H9 (cell line): ENCODE measurements at regions not wholly inside any gene's neighbourhood (a gene's known extent, or its start where the extent isn't known, plus 50 kb on each side); places are given as distances from the start of the nearest gene placed in this dataset.
A peak's percentile ranks its signal among the peaks of the same experiment; 100 is the strongest.

Source experiments
- DNase-seq: peaks from one replicate; pipeline ENCODE4 v3.0.0-alpha.2; 2017
- H2AFZ ChIP-seq: one replicate; pipeline ENCODE4 v1.6.1; 2013; ENCODE audit warnings: mild to moderate bottlenecking, low read length, control low read depth, moderate library complexity
- H2AK5ac ChIP-seq: 2 replicates; pipeline ENCODE4 v1.6.1; 2013; ENCODE audit warnings: low read length, control low read depth, mixed read lengths; ENCODE audit not compliant: insufficient read length
- H2BK120ac ChIP-seq: one replicate; pipeline ENCODE4 v1.6.1; 2013; ENCODE audit warnings: low read depth, mild to moderate bottlenecking, low read length, control low read depth, inconsistent platforms; ENCODE audit not compliant: poor library complexity, severe bottlenecking
- H2BK12ac ChIP-seq: 2 replicates; pipeline ENCODE4 v1.6.1; 2013; ENCODE audit warnings: low read length, control low read depth, mixed read lengths, low read depth; ENCODE audit not compliant: insufficient read length
- H2BK15ac ChIP-seq: 2 replicates; pipeline ENCODE4 v1.6.1; 2013; ENCODE audit warnings: low read depth, low read length, control low read depth
- H2BK20ac ChIP-seq: one replicate; pipeline ENCODE4 v1.6.1; 2013; ENCODE audit warnings: low read depth, mild to moderate bottlenecking, low read length, control low read depth, inconsistent platforms; ENCODE audit not compliant: poor library complexity, severe bottlenecking
- H2BK5ac ChIP-seq: 2 replicates; pipeline ENCODE4 v1.6.1; 2013; ENCODE audit warnings: low read length, control low read depth, mixed read lengths; ENCODE audit not compliant: insufficient read length
- H3K14ac ChIP-seq: 2 replicates; pipeline ENCODE4 v1.6.1; 2013; ENCODE audit warnings: low read length, control low read depth; ENCODE audit not compliant: insufficient read depth
- H3K18ac ChIP-seq: 2 replicates; pipeline ENCODE4 v1.6.1; 2013; ENCODE audit warnings: low read depth, mild to moderate bottlenecking, mixed read lengths, low read length, control low read depth; ENCODE audit not compliant: insufficient read length
- H3K23ac ChIP-seq: 2 replicates; pipeline ENCODE4 v1.6.1; 2013; ENCODE audit warnings: low read length, control low read depth, mixed read lengths, low read depth; ENCODE audit not compliant: insufficient read length
- H3K23me2 ChIP-seq: 2 replicates; pipeline ENCODE4 v1.6.1; 2013; ENCODE audit warnings: low read depth, mild to moderate bottlenecking, mixed read lengths, low read length, control low read depth; ENCODE audit not compliant: insufficient read length, poor library complexity, severe bottlenecking
- H3K27ac ChIP-seq: 2 replicates; pipeline ENCODE4 v1.5.1; 2013; ENCODE audit warnings: low read length, control low read depth, mixed read lengths, low read depth; ENCODE audit not compliant: insufficient read length
- H3K27me3 ChIP-seq: 2 replicates; pipeline ENCODE4 v1.6.1; 2013; ENCODE audit warnings: low read length, control low read depth, inconsistent platforms; ENCODE audit not compliant: insufficient read depth
- H3K4ac ChIP-seq: 2 replicates; pipeline ENCODE4 v1.6.1; 2013; ENCODE audit warnings: low read depth, mild to moderate bottlenecking, control low read depth, inconsistent platforms, low read length, moderate library complexity
- H3K4me1 ChIP-seq: 2 replicates; pipeline ENCODE4 v1.6.1; 2013; ENCODE audit warnings: low read length, control low read depth, inconsistent platforms; ENCODE audit not compliant: insufficient read depth
- H3K4me2 ChIP-seq: 2 replicates; pipeline ENCODE4 v1.6.1; 2013; ENCODE audit warnings: low read length, control low read depth, mixed read lengths; ENCODE audit not compliant: insufficient read length, insufficient read depth
- H3K56ac ChIP-seq: 2 replicates; pipeline ENCODE4 v1.6.1; 2013; ENCODE audit warnings: low read depth, mild to moderate bottlenecking, mixed read lengths, low read length, control low read depth; ENCODE audit not compliant: insufficient read length
- H3K79me1 ChIP-seq: 2 replicates; pipeline ENCODE4 v1.6.1; 2013; ENCODE audit warnings: low read depth, mild to moderate bottlenecking, moderate library complexity, low read length, control low read depth, inconsistent platforms; ENCODE audit not compliant: insufficient read depth, poor library complexity, severe bottlenecking
- H3K79me2 ChIP-seq: 2 replicates; pipeline ENCODE4 v1.6.1; 2013; ENCODE audit warnings: low read length, control low read depth, inconsistent platforms; ENCODE audit not compliant: insufficient read depth
- H3K9ac ChIP-seq: 2 replicates; pipeline ENCODE4 v1.6.1; 2013; ENCODE audit warnings: low read length, control low read depth, mixed read lengths; ENCODE audit not compliant: insufficient read length; ENCODE audit errors: extremely low read depth
- H3K9me3 ChIP-seq: one replicate; pipeline ENCODE4 v1.6.1; 2013; ENCODE audit warnings: low read depth, low read length, inconsistent platforms; ENCODE audit not compliant: control insufficient read depth
- H3T11ph ChIP-seq: one replicate; pipeline ENCODE4 v1.6.1; 2013; ENCODE audit warnings: mild to moderate bottlenecking, low read length, control low read depth, inconsistent platforms
- H4K20me1 ChIP-seq: one replicate; pipeline ENCODE4 v1.6.1; 2013; ENCODE audit not compliant: control insufficient read depth, insufficient read length, insufficient read depth
- H4K5ac ChIP-seq: 2 replicates; pipeline ENCODE4 v1.6.1; 2013; ENCODE audit warnings: low read depth, mild to moderate bottlenecking, mixed read lengths, low read length, control low read depth; ENCODE audit not compliant: insufficient read length
- H4K8ac ChIP-seq: replicated peaks from 2 replicates; pipeline ENCODE4 v1.6.1; 2013; ENCODE audit warnings: low read length, control low read depth, mixed read lengths, low read depth; ENCODE audit not compliant: insufficient read length
- H4K91ac ChIP-seq: 2 replicates; pipeline ENCODE4 v1.6.1; 2013; ENCODE audit warnings: low read depth, mild to moderate bottlenecking, moderate library complexity, mixed read lengths, low read length, control low read depth; ENCODE audit not compliant: insufficient read length
- H3K27ac Mint-ChIP-seq, 3 experiments: 2 replicates in 2 of 3; 3 replicates in 1 of 3; pipeline ENCODE4 v1.8.0; 2020 to 2021; ENCODE audit warnings: mixed read lengths in 3 of 3, mild to moderate bottlenecking in 1 of 3, moderate library complexity in 1 of 3
- H3K27me3 Mint-ChIP-seq: 2 replicates; pipeline ENCODE4 v1.8.0; 2021; ENCODE audit warnings: low read depth, mild to moderate bottlenecking, moderate library complexity, mixed read lengths
- H3K36me3 Mint-ChIP-seq, 3 experiments: 2 replicates in 2 of 3; 3 replicates in 1 of 3; pipeline ENCODE4 v1.8.0; 2020 to 2021; ENCODE audit warnings: low read depth in 3 of 3, mixed read lengths in 3 of 3; ENCODE audit not compliant: insufficient read depth in 1 of 3
- H3K4me1 Mint-ChIP-seq, 2 experiments: 2 replicates each; pipeline ENCODE4 v1.8.0; 2020; ENCODE audit warnings: mixed read lengths in 2 of 2
- H3K4me3 Mint-ChIP-seq, 2 experiments: 2 replicates in 1 of 2; 3 replicates in 1 of 2; pipeline ENCODE4 v1.8.0; 2020 to 2021; ENCODE audit warnings: mild to moderate bottlenecking in 2 of 2, mixed read lengths in 2 of 2, moderate library complexity in 1 of 2
- H3K9me3 Mint-ChIP-seq, 2 experiments: 2 replicates in 1 of 2; 3 replicates in 1 of 2; pipeline ENCODE4 v1.8.0; 2020; ENCODE audit warnings: mild to moderate bottlenecking in 2 of 2, mixed read lengths in 2 of 2, moderate library complexity in 1 of 2
- WGBS: extraction: QIAGEN DNeasy Blood & Tissue Kit; methylation state at CpG from one replicate; pipeline ENCODE4 v1.1.7; 2013; ENCODE audit warnings: missing lambda C conversion rate, low lambda C conversion rate, mixed read lengths; ENCODE audit not compliant: insufficient read length; ENCODE audit errors: extremely low coverage; 5-methylcytosine and 5-hydroxymethylcytosine counted together
- TF ChIP-seq, protein P1 (sequence below): fragments of 200-600 bp; sonication (generic); conservative IDR thresholded peaks from 3 replicates; pipeline ENCODE4 v1.8.0; 2021; ENCODE audit warnings: antibody characterized with exemption, mild to moderate bottlenecking

DNA sequence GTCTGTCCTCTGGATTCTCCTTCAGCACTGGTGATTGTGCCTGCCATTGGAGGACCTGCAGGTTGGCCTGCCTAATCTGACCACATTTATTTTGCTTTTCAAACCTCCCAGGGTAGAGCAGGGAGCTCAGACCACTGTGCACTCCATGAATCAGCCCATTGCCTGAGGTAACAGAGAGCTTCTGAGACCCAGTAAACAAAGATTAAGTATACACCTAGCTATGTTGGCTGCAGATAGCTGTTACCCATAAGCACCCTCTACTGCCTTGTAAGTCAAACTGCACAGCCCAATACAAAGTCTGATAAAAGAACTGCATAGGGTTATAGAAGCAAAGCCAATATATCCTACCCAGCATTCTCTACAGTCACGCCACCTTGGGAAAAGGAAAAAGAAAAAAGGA is 338.7 kb downstream of the HTR1B start:
- Histone ChIP-seq H3K79me1 (no peaks in the 10 kb centered on the region), H3K4me1 (no peaks in the 10 kb centered on the region), H3K79me2 (no peaks in the 10 kb centered on the region), H4K8ac (no peak overlapping the region), H3K18ac (no peak overlapping the region), H2BK5ac (no peak overlapping the region), H4K20me1 (no peaks in the 10 kb centered on the region), H3K23ac (no peak overlapping the region), H2AFZ (no peak overlapping the region), H3K14ac (no peak overlapping the region), H3T11ph (no peak overlapping the region), H2AK5ac (no peak overlapping the region), H2BK20ac (no peak overlapping the region), H3K4ac (no peak overlapping the region), H3K9me3 (no peaks in the 10 kb centered on the region), H4K5ac (no peak overlapping the region), H3K56ac (no peak overlapping the region), H3K9ac (no peak overlapping the region), H3K23me2 (no peaks in the 10 kb centered on the region), H4K91ac (no peak overlapping the region), H3K27ac (no peak overlapping the region), H2BK12ac (no peak overlapping the region), H2BK15ac (no peak overlapping the region), H3K27me3 (no peaks in the 10 kb centered on the region), H2BK120ac (no peak overlapping the region), H3K4me2 (no peak overlapping the region)
- Mint-ChIP-seq H3K4me1 (no peaks in the 10 kb centered on the region), H3K36me3 (peaks cover 3 to 17% (median 4%) of the 10 kb centered on the region in 3 experiments; a peak in 5 of 7 replicates), H3K9me3 (peaks cover 13% of the 10 kb centered on the region in 2 experiments; a peak in 4 of 5 replicates), H3K4me3 (no peak overlapping the region), H3K27me3 (no peaks in the 10 kb centered on the region), H3K27ac (no peak overlapping the region)
- no CpG with 5 or more reads among the region's 1 CpG for WGBS
- TF ChIP-seq, protein P1, sequence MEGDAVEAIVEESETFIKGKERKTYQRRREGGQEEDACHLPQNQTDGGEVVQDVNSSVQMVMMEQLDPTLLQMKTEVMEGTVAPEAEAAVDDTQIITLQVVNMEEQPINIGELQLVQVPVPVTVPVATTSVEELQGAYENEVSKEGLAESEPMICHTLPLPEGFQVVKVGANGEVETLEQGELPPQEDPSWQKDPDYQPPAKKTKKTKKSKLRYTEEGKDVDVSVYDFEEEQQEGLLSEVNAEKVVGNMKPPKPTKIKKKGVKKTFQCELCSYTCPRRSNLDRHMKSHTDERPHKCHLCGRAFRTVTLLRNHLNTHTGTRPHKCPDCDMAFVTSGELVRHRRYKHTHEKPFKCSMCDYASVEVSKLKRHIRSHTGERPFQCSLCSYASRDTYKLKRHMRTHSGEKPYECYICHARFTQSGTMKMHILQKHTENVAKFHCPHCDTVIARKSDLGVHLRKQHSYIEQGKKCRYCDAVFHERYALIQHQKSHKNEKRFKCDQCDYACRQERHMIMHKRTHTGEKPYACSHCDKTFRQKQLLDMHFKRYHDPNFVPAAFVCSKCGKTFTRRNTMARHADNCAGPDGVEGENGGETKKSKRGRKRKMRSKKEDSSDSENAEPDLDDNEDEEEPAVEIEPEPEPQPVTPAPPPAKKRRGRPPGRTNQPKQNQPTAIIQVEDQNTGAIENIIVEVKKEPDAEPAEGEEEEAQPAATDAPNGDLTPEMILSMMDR: 0 out of 3 replicates have a peak, but pooled peaks have one; percentile 18
- DNase-seq: no peak
